ENCODE measurements at regions not wholly inside any gene's neighbourhood (a gene's known extent, or its start where the extent isn't known, plus 50 kb on each side); places are given as distances from the start of the nearest gene placed in this dataset.

DNA sequence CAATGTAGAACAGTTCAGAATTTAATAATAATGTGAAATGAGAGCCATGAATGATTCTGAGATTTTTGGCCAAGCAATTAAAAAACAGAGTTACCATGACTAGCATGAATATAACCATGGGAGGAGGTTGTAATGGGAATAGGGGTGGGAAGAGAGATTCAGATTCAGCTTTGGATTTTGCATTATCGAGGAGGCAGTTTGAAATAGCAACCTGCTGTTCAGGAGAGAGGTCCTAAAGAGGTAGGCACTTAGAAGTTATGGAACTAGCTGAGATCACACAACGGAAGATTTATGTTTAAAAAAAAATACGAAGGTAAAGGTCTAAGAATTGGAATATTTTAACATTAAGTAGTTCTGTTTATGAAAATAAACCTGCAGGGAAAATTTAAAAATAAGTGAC is 124.4 kb upstream of the TECRL start:
- TF ChIP-seq POLR2A (IDR thresholded peaks at IDR 0.05; ENCODE audit: low read depth) (no peak), POLR2AphosphoS5 (IDR thresholded peaks at IDR 0.05) (no peak), CTCF (IDR thresholded peaks at IDR 0.05) (no peak), EP300 (IDR thresholded peaks at IDR 0.05) (no peak)
